Calu3 (cell line): ENCODE measurements at regions not wholly inside any gene's neighbourhood (a gene's known extent, or its start where the extent isn't known, plus 50 kb on each side); places are given as distances from the start of the nearest gene placed in this dataset.

Experiments used
- BruUV-seq: library from RNA; stranded (reverse); fragments of 400-500 nt; replicated peaks from 2 replicates; lab custom pipeline; 2021; lab: Mats Ljungman, UMichigan
- CTCF ChIA-PET: fragments of 300-600 bp; sonication (Branson Sonifier 250); formaldehyde crosslinking; loops from one replicate; lab custom pipeline; 2022; ENCODE audit warnings: antibody characterized with exemption; lab: Charles Lee
- DNase-seq: peaks from one replicate; pipeline ENCODE4 v3.0.0; 2022
- H3K27ac Mint-ChIP-seq: one replicate; pipeline ENCODE4 v1.8.0; 2022; ENCODE audit warnings: mixed read lengths; ENCODE audit not compliant: unreplicated experiment
- H3K27me3 Mint-ChIP-seq: one replicate; pipeline ENCODE4 v1.8.0; 2022; ENCODE audit warnings: mixed read lengths; ENCODE audit not compliant: unreplicated experiment
- H3K36me3 Mint-ChIP-seq: one replicate; pipeline ENCODE4 v1.8.0; 2022; ENCODE audit warnings: mild to moderate bottlenecking, moderate library complexity, mixed read lengths; ENCODE audit not compliant: insufficient read depth, unreplicated experiment
- H3K4me1 Mint-ChIP-seq: one replicate; pipeline ENCODE4 v1.8.0; 2022; ENCODE audit warnings: mild to moderate bottlenecking, low read depth, mixed read lengths; ENCODE audit not compliant: unreplicated experiment
- H3K4me3 Mint-ChIP-seq: one replicate; pipeline ENCODE4 v1.8.0; 2022; ENCODE audit warnings: mild to moderate bottlenecking, low read depth, moderate library complexity, mixed read lengths; ENCODE audit not compliant: unreplicated experiment
- H3K9me3 Mint-ChIP-seq: one replicate; pipeline ENCODE4 v1.8.0; 2022; ENCODE audit warnings: low read depth, mixed read lengths; ENCODE audit not compliant: unreplicated experiment
- CTCF ChIP-seq: fragments of 200-600 bp; IDR thresholded peaks from one replicate; pipeline ENCODE4 v1.8.0; 2022; ENCODE audit warnings: antibody characterized with exemption; ENCODE audit not compliant: unreplicated experiment
- intact Hi-C: fragments of 100-400 bp; cut with micrococcal nuclease; formaldehyde crosslinking; loops from one replicate; pipeline ENCODE4 v1.10.0; 2022; ENCODE audit not compliant: unreplicated experiment

DNA sequence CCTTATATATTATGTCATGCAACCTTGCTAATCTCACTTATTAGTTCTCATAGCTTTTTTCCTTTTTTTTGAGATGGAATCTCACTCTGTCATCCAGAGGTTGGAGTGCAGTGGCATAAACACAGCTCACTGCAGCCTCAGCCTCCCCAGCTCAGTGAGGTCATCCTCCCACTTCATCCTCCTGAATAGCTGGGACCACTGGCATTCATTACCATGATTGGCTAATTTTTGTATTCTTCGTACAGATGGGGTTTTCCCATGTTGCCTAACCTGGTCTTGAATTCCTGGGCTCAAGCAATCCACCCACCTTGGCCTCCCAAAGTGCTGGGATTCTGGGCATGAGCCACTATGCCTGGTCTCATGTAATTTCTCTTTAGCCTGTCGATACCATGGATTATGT, 89.1 kb upstream of the TRIM24 start:
- no peak for TF ChIP-seq CTCF
- Mint-ChIP-seq H3K36me3 (no peaks in the 10 kb centered on the region), H3K4me3 (no peak overlapping the region), H3K9me3 (peaks cover 10% of the 10 kb centered on the region), H3K4me1 (no peaks in the 10 kb centered on the region), H3K27me3 (no peaks in the 10 kb centered on the region), H3K27ac (no peak overlapping the region)
- intact Hi-C loops: no loop called here
- no TSS peak for BruUV-seq
- CTCF ChIA-PET: no interaction called here
- DNase-seq: no peak

- Mint-ChIP-seq H3K9me3 (peaks cover 9% of the 10 kb centered on the region), H3K27ac (no peak overlapping the region), H3K27me3 (no peaks in the 10 kb centered on the region), H3K36me3 (no peaks in the 10 kb centered on the region), H3K4me1 (no peaks in the 10 kb centered on the region), H3K4me3 (no peak overlapping the region)
- no TSS peak for BruUV-seq
- CTCF ChIA-PET: no interaction called here
- TF ChIP-seq CTCF: no peak
- no peak for DNase-seq
- intact Hi-C loops: no loop called here
Observed at GRCh38 chr7:138374119-138374693, 85.9 kb upstream of the TRIM24 start.

- no peaks in the 10 kb centered on the region for H3K36me3 Mint-ChIP-seq
- H3K4me3 Mint-ChIP-seq: no peak overlapping the region
- CTCF ChIA-PET: interaction anchor here (0.6 to 0.7 kb wide), 3 partner anchors 136 to 1526 kb away, joined by 3 to 6 read pairs (median 3); no protein-coding TSS in a partner anchor
- H3K9me3 Mint-ChIP-seq: peaks cover 3% of the 10 kb centered on the region
- intact Hi-C loops: no loop called here
- TF ChIP-seq CTCF: no peak
- H3K27ac Mint-ChIP-seq: no peak overlapping the region
- H3K4me1 Mint-ChIP-seq: no peaks in the 10 kb centered on the region
- no peaks in the 10 kb centered on the region for H3K27me3 Mint-ChIP-seq
- DNase-seq: no peak
- BruUV-seq: no TSS peak
Observed at GRCh38 chr7:138377306-138377705, 82.8 kb upstream of the TRIM24 start.

DNA sequence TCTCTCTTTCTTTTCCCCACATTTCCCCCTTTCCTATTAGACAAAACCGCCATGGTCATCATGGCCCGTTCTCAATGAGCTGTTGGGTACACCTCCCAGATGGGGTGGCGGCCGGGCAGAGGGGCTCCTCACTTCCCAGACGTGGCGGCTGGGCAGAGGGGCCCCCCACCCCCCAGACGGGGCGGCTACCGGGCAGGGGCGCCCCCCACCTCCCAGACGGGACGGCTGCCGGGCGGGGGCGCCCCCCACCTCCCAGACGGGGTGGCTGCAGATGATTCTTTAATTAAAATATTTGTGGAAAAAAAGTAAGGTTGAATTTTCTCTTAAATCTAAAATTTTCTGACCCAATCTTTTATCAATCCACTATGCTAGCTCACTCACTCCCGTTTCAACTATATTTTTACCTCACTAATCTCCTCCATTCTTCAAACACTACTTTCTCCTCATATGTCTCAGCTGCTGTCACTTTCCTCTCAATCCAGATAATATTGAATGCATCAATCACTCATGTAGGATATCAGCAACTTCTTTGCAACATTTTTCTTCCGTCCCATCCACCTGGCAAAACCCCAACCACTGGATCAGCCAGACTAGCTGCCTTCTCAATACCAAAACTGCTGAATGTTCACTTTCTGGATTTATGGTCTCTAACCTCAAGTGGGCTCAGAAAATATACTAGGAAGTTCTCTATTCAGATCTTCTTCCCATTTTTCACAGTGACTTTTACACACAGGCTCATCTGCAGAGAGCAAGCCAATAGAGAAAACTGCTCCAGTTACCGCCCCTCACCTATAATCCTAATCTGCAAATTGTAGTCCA, 81.1 kb upstream of the TRIM24 start:
- no TSS peak for BruUV-seq
- DNase-seq: no peak
- CTCF ChIA-PET: no interaction called here
- intact Hi-C loops: no loop called here
- TF ChIP-seq CTCF: no peak
- no peak overlapping the region for H3K4me3 Mint-ChIP-seq
- H3K27ac Mint-ChIP-seq: no peak overlapping the region
- H3K36me3 Mint-ChIP-seq: no peaks in the 10 kb centered on the region
- peaks cover 3% of the 10 kb centered on the region for H3K9me3 Mint-ChIP-seq
- no peaks in the 10 kb centered on the region for H3K4me1 Mint-ChIP-seq
- H3K27me3 Mint-ChIP-seq: no peaks in the 10 kb centered on the region
